ENCODE measurements at regions not wholly inside any gene's neighbourhood (a gene's known extent, or its start where the extent isn't known, plus 50 kb on each side); places are given as distances from the start of the nearest gene placed in this dataset.

- no peak overlapping the region for H3K4me3 Mint-ChIP-seq (ENCODE audit: low read depth)
Observed at GRCh38 chr16:49019831-49020230, 261.8 kb downstream of the CBLN1 start.

GRCh38 chr16:49019081-49019633, 262.5 kb downstream of the CBLN1 start:
- peak overlapping the region; percentile 22 for H3K4me3 Mint-ChIP-seq (ENCODE audit: low read depth)
- H3K4me1 Mint-ChIP-seq (ENCODE audit: low read depth) = peaks cover 11% of the 10 kb centered on the region
- DNase-seq (ENCODE audit: low spot score, unreplicated experiment) = no peak
- TF ChIP-seq CTCF (IDR thresholded peaks at IDR 0.05; ENCODE audit: unreplicated experiment) = no peak
- peak overlapping the region; percentile 51 for H3K27ac Mint-ChIP-seq
- H3K36me3 Mint-ChIP-seq (ENCODE audit: insufficient read depth) = no peaks in the 10 kb centered on the region
- no peaks in the 10 kb centered on the region for H3K9me3 Mint-ChIP-seq (ENCODE audit: low read depth)
- peaks cover 47% of the 10 kb centered on the region for H3K27me3 Mint-ChIP-seq

More at GRCh38 chr16:49019831-49020230, 261.8 kb downstream of the CBLN1 start:
- Mint-ChIP-seq H3K27me3 (peaks cover 44% of the 10 kb centered on the region), H3K4me1 (ENCODE audit: low read depth) (peaks cover 11% of the 10 kb centered on the region), H3K36me3 (ENCODE audit: insufficient read depth) (no peaks in the 10 kb centered on the region), H3K27ac (peak overlapping the region; percentile 62), H3K9me3 (ENCODE audit: low read depth) (no peaks in the 10 kb centered on the region)
- DNase-seq (ENCODE audit: low spot score, unreplicated experiment) = no peak
- TF ChIP-seq CTCF (IDR thresholded peaks at IDR 0.05; ENCODE audit: unreplicated experiment) = no peak

GRCh38 chr16:49018259-49018931, 263.2 kb downstream of the CBLN1 start:
- Mint-ChIP-seq H3K4me1 (ENCODE audit: low read depth) (peaks cover 11% of the 10 kb centered on the region), H3K27ac (no peak overlapping the region), H3K36me3 (ENCODE audit: insufficient read depth) (no peaks in the 10 kb centered on the region), H3K4me3 (ENCODE audit: low read depth) (no peak overlapping the region), H3K9me3 (ENCODE audit: low read depth) (no peaks in the 10 kb centered on the region), H3K27me3 (peaks cover 44% of the 10 kb centered on the region)
- DNase-seq (ENCODE audit: low spot score, unreplicated experiment) = no peak
- no peak for TF ChIP-seq CTCF (IDR thresholded peaks at IDR 0.05; ENCODE audit: unreplicated experiment)

- peaks cover 40% of the 10 kb centered on the region for H3K27me3 Mint-ChIP-seq
- H3K4me1 Mint-ChIP-seq (ENCODE audit: low read depth) = peaks cover 11% of the 10 kb centered on the region
- no peak for TF ChIP-seq CTCF (IDR thresholded peaks at IDR 0.05; ENCODE audit: unreplicated experiment)
Observed at GRCh38 chr16:49017501-49017900, 264.1 kb downstream of the CBLN1 start.

GRCh38 chr16:49016461-49016860, 265.2 kb downstream of the CBLN1 start:
- Mint-ChIP-seq H3K27me3 (peaks cover 31% of the 10 kb centered on the region), H3K27ac (no peak overlapping the region), H3K4me1 (ENCODE audit: low read depth) (peaks cover 14% of the 10 kb centered on the region), H3K9me3 (ENCODE audit: low read depth) (no peaks in the 10 kb centered on the region), H3K36me3 (ENCODE audit: insufficient read depth) (no peaks in the 10 kb centered on the region), H3K4me3 (ENCODE audit: low read depth) (no peak overlapping the region)
- no peak for TF ChIP-seq CTCF (IDR thresholded peaks at IDR 0.05; ENCODE audit: unreplicated experiment)
- DNase-seq (ENCODE audit: low spot score, unreplicated experiment) = no peak

More at GRCh38 chr16:49017501-49017900, 264.1 kb downstream of the CBLN1 start:
- no peak for DNase-seq (ENCODE audit: low spot score, unreplicated experiment)
- Mint-ChIP-seq H3K9me3 (ENCODE audit: low read depth) (no peaks in the 10 kb centered on the region), H3K36me3 (ENCODE audit: insufficient read depth) (no peaks in the 10 kb centered on the region), H3K4me3 (ENCODE audit: low read depth) (no peak overlapping the region), H3K27ac (no peak overlapping the region)

Measured in progenitor cell of endocrine pancreas (in vitro differentiated cells).